ENCODE measurements at regions not wholly inside any gene's neighbourhood (a gene's known extent, or its start where the extent isn't known, plus 50 kb on each side); places are given as distances from the start of the nearest gene placed in this dataset.
"Not testable (repeated sequence)": the region's sequence is repeated elsewhere in the genome, so short reads cannot be mapped to it uniquely, and the experiment has no call there.

DNA sequence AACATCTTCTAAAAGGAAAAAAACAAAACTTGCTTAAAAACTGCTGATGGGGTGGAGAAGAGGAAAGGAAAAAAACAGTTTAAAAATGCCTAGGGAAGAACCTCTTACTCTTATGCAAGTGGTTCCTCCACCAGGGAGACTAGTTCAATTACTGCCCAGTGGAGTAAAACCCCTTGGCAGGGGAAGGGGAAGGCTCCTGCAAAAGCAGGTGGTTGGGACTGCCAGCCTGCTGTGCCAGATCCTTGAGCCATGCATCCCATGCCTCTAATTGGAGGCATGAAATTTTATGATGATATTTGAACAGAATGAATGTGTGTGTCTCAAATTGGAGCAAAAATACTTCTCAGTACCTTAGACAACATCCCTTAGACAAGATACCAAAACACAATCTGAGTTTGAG lies 118.8 kb downstream of the FSCB start:
- no peaks in the 10 kb centered on the region for H3K9me3 Mint-ChIP-seq
- no peaks in the 10 kb centered on the region for H3K4me1 Mint-ChIP-seq
- no peak for DNase-seq (ENCODE audit: low read depth, low spot score)
- no peaks in the 10 kb centered on the region for H3K27me3 Mint-ChIP-seq (ENCODE audit: low read depth)
- no peak overlapping the region for H3K4me3 Mint-ChIP-seq
- H3K36me3 Mint-ChIP-seq (ENCODE audit: low read depth), result no peaks in the 10 kb centered on the region
- no peak overlapping the region for H3K27ac Mint-ChIP-seq (ENCODE audit: unreplicated experiment)
- TF ChIP-seq, protein P1, sequence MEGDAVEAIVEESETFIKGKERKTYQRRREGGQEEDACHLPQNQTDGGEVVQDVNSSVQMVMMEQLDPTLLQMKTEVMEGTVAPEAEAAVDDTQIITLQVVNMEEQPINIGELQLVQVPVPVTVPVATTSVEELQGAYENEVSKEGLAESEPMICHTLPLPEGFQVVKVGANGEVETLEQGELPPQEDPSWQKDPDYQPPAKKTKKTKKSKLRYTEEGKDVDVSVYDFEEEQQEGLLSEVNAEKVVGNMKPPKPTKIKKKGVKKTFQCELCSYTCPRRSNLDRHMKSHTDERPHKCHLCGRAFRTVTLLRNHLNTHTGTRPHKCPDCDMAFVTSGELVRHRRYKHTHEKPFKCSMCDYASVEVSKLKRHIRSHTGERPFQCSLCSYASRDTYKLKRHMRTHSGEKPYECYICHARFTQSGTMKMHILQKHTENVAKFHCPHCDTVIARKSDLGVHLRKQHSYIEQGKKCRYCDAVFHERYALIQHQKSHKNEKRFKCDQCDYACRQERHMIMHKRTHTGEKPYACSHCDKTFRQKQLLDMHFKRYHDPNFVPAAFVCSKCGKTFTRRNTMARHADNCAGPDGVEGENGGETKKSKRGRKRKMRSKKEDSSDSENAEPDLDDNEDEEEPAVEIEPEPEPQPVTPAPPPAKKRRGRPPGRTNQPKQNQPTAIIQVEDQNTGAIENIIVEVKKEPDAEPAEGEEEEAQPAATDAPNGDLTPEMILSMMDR (conservative IDR thresholded peaks at IDR 0.05), result no peak

- TF ChIP-seq, protein P1 (conservative IDR thresholded peaks at IDR 0.05), result no peak
Observed at GRCh38 chr14:44385906-44386305, 121.2 kb downstream of the FSCB start.

GRCh38 chr14:44385296-44385695 lies 121.8 kb downstream of the FSCB start:
- H3K9me3 Mint-ChIP-seq; H3K27ac Mint-ChIP-seq (ENCODE audit: unreplicated experiment); H3K4me1 Mint-ChIP-seq: not testable (repeated sequence)

More at GRCh38 chr14:44385906-44386305, 121.2 kb downstream of the FSCB start:
- Mint-ChIP-seq H3K27me3 (ENCODE audit: low read depth) (no peaks in the 10 kb centered on the region), H3K27ac (ENCODE audit: unreplicated experiment) (no peak overlapping the region), H3K36me3 (ENCODE audit: low read depth) (no peaks in the 10 kb centered on the region), H3K4me1 (no peaks in the 10 kb centered on the region), H3K4me3 (no peak overlapping the region), H3K9me3 (no peaks in the 10 kb centered on the region)
- DNase-seq (ENCODE audit: low read depth, low spot score), result no peak

DNA sequence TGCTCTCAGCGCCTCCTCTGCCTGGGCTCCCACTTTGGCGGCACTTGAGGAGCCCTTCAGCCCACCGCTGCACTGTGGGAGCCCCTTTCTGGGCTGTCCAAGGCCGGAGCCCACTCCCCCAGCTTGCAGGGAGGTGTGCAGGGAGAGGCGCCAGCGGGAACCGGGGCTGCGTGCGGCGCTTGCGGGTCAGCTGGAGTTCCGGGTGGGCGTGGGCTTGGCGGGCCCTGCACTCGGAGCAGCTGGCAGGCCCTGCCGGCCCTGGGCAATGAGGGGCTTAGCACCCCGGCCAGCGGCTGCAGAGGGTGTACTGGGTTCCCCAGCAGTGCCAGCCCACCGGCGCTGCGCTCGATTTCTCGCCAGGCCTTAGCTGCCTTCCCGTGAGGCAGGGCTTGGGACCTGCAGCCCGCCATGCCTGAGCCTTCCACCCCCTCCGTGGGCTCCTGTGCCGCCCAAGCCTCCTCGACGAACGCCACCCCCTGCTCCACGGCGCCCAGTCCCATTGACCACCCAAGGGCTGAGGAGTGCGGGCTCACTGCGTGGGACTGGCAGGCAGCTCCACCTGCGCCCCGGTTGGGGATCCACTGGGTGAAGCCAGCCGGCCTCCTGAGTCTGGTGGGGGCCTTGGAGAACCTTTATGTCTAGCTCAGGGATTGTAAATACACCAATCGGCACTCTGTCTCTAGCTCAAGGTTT lies 122.3 kb downstream of the FSCB start:
- H3K4me3 Mint-ChIP-seq; H3K27ac Mint-ChIP-seq (ENCODE audit: unreplicated experiment); DNase-seq (ENCODE audit: low read depth, low spot score); H3K27me3 Mint-ChIP-seq (ENCODE audit: low read depth); H3K9me3 Mint-ChIP-seq; H3K36me3 Mint-ChIP-seq (ENCODE audit: low read depth); H3K4me1 Mint-ChIP-seq: not testable (repeated sequence)

More at GRCh38 chr14:44385296-44385695, 121.8 kb downstream of the FSCB start:
- not testable (repeated sequence) for DNase-seq (ENCODE audit: low read depth, low spot score); H3K4me3 Mint-ChIP-seq; H3K27me3 Mint-ChIP-seq (ENCODE audit: low read depth); H3K36me3 Mint-ChIP-seq (ENCODE audit: low read depth)

GRCh38 chr14:44384093-44384492 lies 123.0 kb downstream of the FSCB start:
- TF ChIP-seq, protein P1 (conservative IDR thresholded peaks at IDR 0.05), result no peak
- H3K4me1 Mint-ChIP-seq, result no peaks in the 10 kb centered on the region
- H3K4me3 Mint-ChIP-seq, result no peak overlapping the region
- H3K36me3 Mint-ChIP-seq (ENCODE audit: low read depth), result no peaks in the 10 kb centered on the region
- no peaks in the 10 kb centered on the region for H3K9me3 Mint-ChIP-seq
- no peak for DNase-seq (ENCODE audit: low read depth, low spot score)
- H3K27me3 Mint-ChIP-seq (ENCODE audit: low read depth), result no peaks in the 10 kb centered on the region
- peak overlapping the region; percentile 89 for H3K27ac Mint-ChIP-seq (ENCODE audit: unreplicated experiment)

- Mint-ChIP-seq H3K27me3 (ENCODE audit: low read depth) (no peaks in the 10 kb centered on the region), H3K4me3 (no peak overlapping the region), H3K9me3 (no peaks in the 10 kb centered on the region), H3K4me1 (no peaks in the 10 kb centered on the region), H3K27ac (ENCODE audit: unreplicated experiment) (no peak overlapping the region), H3K36me3 (ENCODE audit: low read depth) (no peaks in the 10 kb centered on the region)
- DNase-seq (ENCODE audit: low read depth, low spot score), result no peak
- TF ChIP-seq, protein P1 (conservative IDR thresholded peaks at IDR 0.05), result no peak
Observed at GRCh38 chr14:44383636-44384035, 123.4 kb downstream of the FSCB start.

Data from neural crest cell (in vitro differentiated cells).